ENCODE measurements at regions not wholly inside any gene's neighbourhood (a gene's known extent, or its start where the extent isn't known, plus 50 kb on each side); places are given as distances from the start of the nearest gene placed in this dataset.
"Not testable (repeated sequence)": the region's sequence is repeated elsewhere in the genome, so short reads cannot be mapped to it uniquely, and the experiment has no call there.

GRCh38 chr1:60791226-60791625 lies 291.1 kb upstream of the NFIA start:
- no peak for DNase-seq

GRCh38 chr1:60773099-60773498 lies 309.3 kb upstream of the NFIA start:
- DNase-seq, result not testable (repeated sequence)

DNA sequence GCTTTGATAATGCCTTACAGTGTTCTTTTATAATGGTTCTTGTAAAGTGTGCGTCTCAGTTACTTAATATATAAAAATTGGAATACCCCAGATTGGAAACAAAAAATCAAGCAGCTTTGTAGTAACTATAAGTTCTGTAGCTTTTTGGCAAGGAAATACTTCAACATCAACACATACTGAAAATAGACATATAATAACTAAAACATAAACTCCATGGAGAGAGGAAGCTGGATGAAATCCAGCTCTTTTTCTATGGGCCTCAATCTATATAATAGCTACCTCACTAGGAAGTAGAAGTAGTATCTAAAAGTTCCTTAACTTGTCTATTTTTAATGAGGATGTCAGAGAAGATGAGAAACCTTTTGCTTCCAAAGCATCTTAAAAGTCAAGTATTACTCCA lies 313.3 kb upstream of the NFIA start:
- no peak for DNase-seq

GRCh38 chr1:60765204-60765603 lies 317.2 kb upstream of the NFIA start:
- peak; percentile 80 for DNase-seq

- no peak for DNase-seq
Measured at GRCh38 chr1:60764489-60764888, 317.9 kb upstream of the NFIA start.

GRCh38 chr1:60763741-60764140 lies 318.6 kb upstream of the NFIA start:
- DNase-seq, result no peak

- no peak for DNase-seq
Measured at GRCh38 chr1:60762911-60763310, 319.4 kb upstream of the NFIA start.

DNA sequence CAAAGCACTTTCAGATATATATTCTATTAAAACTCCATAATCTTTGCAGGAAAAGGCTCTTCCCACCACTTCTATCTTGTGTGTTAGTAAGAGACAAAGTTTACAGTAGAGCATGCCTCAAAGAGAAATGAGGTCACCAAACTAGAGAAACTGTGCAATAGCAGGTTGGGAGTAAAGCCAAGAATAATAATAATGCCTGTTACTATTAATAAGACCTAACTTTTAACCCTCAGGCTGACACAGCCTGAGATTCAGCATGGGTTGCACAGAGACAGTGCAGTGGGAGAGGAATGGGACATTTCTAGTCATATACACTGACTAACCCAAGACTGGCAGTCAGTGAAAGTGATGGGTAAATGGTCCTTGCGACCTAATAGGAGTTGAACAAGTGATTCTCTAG lies 320.2 kb upstream of the NFIA start:
- no peak for DNase-seq

DNA sequence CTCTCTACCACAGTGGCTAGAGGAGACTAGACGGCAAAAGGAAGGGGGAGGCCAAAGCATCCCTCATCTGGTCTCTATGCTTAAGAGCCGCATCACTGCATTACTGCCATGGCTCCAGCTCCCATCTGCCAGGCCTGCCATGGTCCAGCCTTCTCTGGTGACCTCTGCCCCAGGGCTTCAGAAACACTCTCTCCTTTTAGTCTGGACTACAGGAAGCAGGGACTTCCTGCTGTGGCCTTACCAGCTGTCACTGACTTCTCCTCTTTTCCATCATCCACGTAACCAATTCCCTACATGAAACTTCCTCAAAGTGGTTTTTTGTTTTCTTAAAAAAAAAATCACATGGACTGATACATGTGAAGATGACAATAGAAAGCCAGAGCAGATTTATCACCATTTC lies 323.1 kb upstream of the NFIA start:
- DNase-seq, result no peak

DNA sequence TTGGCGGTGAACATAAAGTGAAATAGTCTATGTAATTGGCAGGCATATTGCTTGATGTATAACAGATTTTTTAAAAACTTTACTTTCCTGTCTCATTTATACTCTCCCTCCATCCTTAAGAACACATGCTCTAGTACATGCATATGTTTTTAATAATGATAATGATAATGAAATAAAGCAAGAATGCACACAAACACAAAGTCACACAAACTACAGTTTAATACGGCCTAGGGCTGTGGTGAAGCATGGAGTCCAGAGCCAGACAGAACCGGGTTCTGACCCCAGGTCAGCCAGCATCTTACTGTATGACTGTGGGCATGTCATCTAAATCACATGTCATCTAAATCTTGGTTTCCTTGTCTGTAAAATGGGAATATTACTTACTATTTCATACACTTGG lies 324.9 kb upstream of the NFIA start:
- no peak for DNase-seq

DNA sequence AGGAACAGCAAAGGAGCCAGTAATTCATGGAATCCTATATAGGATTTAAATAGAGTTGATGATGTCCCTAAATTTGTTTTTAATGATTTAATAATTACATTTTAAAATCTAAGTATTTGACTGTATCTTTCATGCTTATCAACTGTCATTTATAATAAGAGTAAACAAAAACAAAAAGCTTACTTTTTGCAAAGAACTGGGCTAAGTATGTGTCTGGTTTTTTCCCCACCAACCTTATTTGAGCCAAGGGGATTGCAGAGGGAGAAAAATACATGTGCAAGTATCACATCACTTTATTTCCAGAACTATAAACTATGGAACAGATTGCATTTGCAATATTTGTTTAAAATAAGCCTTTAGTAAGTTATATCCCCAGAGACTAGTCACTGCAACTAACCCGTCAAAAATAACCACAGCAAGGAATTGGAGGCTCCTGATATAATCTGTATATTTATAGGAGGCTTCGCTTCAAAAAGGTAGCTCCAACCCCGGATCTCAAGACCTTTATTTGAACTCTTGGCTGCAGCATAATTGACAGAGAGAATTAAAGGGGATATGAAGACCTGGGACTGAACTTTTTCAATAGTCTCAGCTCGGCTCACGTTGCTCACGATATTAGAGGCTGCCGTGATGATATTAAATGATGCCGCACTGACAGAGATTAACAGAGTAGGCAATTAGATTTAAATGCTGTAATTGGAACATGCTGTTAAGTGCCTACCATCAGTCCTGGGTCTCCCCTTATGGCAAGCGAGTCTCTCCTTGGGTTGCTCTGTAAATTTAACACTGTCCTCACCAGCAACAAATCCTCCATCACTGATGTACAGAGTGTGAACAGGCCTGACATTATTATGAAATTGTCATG lies 329.1 kb upstream of the NFIA start:
- DNase-seq, result peak; percentile 70

DNA sequence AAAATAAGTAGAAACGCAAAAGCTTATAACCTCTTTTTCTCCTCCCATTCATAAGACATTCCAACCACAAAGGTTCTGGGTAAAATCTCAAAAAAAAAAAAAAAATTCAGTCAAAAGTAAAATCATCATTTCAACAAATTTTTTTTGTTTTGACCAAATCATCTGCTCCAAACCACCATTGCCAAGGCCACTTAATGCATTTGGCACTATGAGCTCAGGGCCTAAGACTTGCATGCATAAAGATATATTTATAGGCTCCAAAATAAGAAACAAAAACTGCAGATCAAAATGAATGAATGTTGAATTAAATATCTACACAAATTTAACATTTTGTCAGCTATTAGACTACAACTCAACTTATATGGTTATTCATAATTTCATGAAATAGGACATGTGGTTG lies 331.1 kb upstream of the NFIA start:
- DNase-seq, result no peak

GRCh38 chr1:60747353-60747752 lies 335.0 kb upstream of the NFIA start:
- DNase-seq, result no peak

- DNase-seq, result no peak
Measured at GRCh38 chr1:60746278-60746791, 336.0 kb upstream of the NFIA start.

GRCh38 chr1:60745484-60745883 lies 336.9 kb upstream of the NFIA start:
- no peak for DNase-seq

DNA sequence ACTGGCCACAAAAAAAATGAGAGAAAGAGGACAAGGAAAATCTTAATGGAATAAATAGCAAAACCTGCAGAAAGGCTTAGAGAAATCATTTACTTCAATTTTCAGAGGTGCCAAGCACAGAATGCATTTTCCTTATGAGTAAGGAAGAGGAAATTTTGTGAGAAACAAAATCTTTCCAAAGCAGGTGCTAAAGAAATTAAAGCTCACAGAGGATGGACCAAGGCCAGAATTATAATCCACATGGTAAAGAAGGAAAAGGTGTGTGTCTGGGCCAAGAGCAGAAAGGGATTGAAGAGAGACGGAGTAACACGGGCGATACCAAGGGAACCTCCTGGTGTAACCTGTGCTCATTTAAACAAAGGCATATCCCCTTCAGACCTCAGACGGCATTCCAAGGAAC lies 340.0 kb upstream of the NFIA start:
- no peak for DNase-seq

DNA sequence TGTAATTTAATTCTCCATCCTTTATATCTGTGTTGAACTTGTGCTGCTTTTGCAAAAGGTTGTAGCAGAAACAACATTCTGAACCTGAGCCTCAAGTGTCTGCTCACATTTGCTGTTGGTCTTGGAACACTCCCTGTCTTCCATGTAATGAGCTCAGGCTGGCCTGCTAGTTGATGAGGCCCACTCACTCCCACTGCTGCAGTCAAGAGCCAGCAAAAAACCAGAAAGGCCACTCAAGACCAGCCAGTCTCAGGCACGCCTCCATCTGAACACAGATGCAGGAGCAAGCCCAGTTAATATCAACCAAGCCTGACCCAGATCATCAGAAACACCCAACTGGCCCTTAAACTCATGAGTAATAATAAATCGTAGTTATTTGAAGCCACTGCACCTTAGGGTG lies 342.2 kb upstream of the NFIA start:
- no peak for DNase-seq

DNA sequence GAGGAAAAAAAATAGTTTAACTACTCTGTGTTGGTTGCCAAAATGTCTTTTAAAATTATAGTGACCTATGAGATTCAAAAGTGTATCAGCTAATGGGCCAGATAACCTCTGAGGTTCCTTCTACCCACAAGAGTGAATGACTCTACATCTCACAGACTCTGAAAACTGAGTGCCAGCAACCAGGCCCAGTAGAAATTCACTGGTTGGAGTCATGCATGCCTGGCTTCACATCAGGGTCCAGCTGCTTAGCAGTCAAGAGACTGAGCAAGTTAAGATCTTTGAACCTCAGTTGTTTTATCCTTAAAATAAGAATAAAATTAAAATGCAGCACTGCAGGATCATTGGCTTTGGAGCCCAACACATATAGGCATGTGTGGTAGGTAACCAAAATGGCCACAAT lies 342.6 kb upstream of the NFIA start:
- no peak for DNase-seq

DNA sequence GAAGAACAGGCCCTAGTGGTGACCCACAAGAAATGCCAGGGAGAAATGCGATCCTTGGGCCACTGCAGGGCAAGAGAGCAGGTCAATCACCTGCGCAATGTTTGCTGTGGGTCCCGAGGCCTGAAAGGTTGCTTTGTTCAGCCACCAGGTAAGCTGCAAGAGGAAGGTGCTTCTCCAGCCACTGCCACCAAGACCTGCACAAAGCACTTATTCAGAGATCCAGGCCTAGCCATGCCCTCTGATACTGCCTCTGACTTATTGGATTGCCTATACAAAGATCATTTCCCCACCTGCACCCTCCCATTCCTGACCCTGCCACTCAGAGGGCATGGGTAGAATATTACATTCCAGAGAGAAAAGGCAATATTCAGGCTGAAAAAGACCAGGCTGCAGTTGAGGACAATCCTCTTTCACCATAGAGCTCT lies 349.4 kb upstream of the NFIA start:
- DNase-seq, result no peak

GRCh38 chr1:60731321-60731720 lies 351.0 kb upstream of the NFIA start:
- DNase-seq, result no peak

DNA sequence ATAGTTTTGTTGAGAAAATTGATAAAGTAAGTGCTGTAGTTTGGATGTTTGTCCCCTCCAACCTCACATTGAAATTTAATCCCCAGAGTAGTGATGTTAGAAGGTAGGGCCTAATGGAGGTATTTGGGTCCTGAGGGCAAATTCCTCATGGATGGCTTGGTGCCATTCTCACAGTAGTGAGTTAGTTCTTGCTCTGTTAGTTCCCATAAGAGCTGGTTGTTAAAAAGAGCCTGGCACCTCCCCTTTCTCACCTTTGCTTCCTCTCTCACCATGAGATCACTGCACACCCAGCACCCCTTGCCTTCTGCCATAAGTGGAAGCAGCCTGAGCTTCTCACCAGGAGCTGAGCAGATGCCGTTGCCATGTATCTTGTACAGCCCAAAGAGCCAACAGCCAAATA lies 354.8 kb upstream of the NFIA start:
- DNase-seq, result no peak

- peak; percentile 3 for DNase-seq
Measured at GRCh38 chr1:60716472-60716871, 365.9 kb upstream of the NFIA start.

- no peak for DNase-seq
Measured at GRCh38 chr1:60715970-60716369, 366.4 kb upstream of the NFIA start.

DNA sequence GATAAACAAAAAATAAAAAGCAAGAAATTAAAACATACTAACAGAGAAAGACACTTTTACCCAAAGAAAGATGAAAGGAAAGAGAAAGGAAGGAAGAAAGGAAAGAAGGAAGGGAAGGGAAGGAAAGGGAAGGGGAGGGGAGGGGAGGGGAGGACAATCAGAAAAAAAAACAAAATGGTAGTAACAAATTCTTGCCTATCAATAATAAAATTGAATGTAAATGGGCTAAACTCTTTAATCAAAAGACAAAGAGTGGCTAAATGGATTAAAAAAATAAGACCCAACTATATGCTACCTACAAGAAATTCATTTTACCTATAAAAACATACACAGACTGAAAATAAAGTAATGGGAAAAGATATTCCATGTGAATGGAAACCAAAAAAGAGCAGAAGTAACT lies 372.9 kb upstream of the NFIA start:
- DNase-seq, result no peak

DNA sequence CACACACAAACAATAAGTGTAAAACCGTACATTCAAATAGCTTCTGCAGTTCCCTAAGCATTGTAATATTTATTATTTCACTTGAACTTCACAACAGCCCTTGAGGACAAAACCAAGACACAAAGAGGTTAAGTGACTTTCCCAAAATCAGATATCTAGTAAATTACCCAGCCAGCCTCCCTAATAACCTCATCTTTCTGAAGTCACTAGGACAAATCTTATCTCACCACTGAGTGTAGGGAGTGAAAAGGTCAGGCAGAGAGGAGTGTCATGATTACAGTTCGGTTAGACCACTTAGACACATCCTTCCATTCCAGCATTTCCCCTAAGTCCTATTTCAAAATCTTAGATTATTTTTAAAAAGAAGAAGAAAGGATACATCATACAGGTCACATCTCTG lies 377.3 kb upstream of the NFIA start:
- no peak for DNase-seq

Data from NCI-H82 (cell line).